H9 (cell line): ENCODE measurements at regions not wholly inside any gene's neighbourhood (a gene's known extent, or its start where the extent isn't known, plus 50 kb on each side); places are given as distances from the start of the nearest gene placed in this dataset.

Experiments used
- DNase-seq: peaks from one replicate; pipeline ENCODE4 v3.0.0-alpha.2; 2017
- H2AFZ ChIP-seq: one replicate; pipeline ENCODE4 v1.6.1; 2013; ENCODE audit warnings: mild to moderate bottlenecking, low read length, control low read depth, moderate library complexity
- H2AK5ac ChIP-seq: 2 replicates; pipeline ENCODE4 v1.6.1; 2013; ENCODE audit warnings: low read length, control low read depth, mixed read lengths; ENCODE audit not compliant: insufficient read length
- H2BK120ac ChIP-seq: one replicate; pipeline ENCODE4 v1.6.1; 2013; ENCODE audit warnings: low read depth, mild to moderate bottlenecking, low read length, control low read depth, inconsistent platforms; ENCODE audit not compliant: poor library complexity, severe bottlenecking
- H2BK12ac ChIP-seq: 2 replicates; pipeline ENCODE4 v1.6.1; 2013; ENCODE audit warnings: low read length, control low read depth, mixed read lengths, low read depth; ENCODE audit not compliant: insufficient read length
- H2BK15ac ChIP-seq: 2 replicates; pipeline ENCODE4 v1.6.1; 2013; ENCODE audit warnings: low read depth, low read length, control low read depth
- H2BK20ac ChIP-seq: one replicate; pipeline ENCODE4 v1.6.1; 2013; ENCODE audit warnings: low read depth, mild to moderate bottlenecking, low read length, control low read depth, inconsistent platforms; ENCODE audit not compliant: poor library complexity, severe bottlenecking
- H2BK5ac ChIP-seq: 2 replicates; pipeline ENCODE4 v1.6.1; 2013; ENCODE audit warnings: low read length, control low read depth, mixed read lengths; ENCODE audit not compliant: insufficient read length
- H3K14ac ChIP-seq: 2 replicates; pipeline ENCODE4 v1.6.1; 2013; ENCODE audit warnings: low read length, control low read depth; ENCODE audit not compliant: insufficient read depth
- H3K18ac ChIP-seq: 2 replicates; pipeline ENCODE4 v1.6.1; 2013; ENCODE audit warnings: low read depth, mild to moderate bottlenecking, mixed read lengths, low read length, control low read depth; ENCODE audit not compliant: insufficient read length
- H3K23ac ChIP-seq: 2 replicates; pipeline ENCODE4 v1.6.1; 2013; ENCODE audit warnings: low read length, control low read depth, mixed read lengths, low read depth; ENCODE audit not compliant: insufficient read length
- H3K23me2 ChIP-seq: 2 replicates; pipeline ENCODE4 v1.6.1; 2013; ENCODE audit warnings: low read depth, mild to moderate bottlenecking, mixed read lengths, low read length, control low read depth; ENCODE audit not compliant: insufficient read length, poor library complexity, severe bottlenecking
- H3K27ac ChIP-seq: 2 replicates; pipeline ENCODE4 v1.5.1; 2013; ENCODE audit warnings: low read length, control low read depth, mixed read lengths, low read depth; ENCODE audit not compliant: insufficient read length
- H3K27me3 ChIP-seq: 2 replicates; pipeline ENCODE4 v1.6.1; 2013; ENCODE audit warnings: low read length, control low read depth, inconsistent platforms; ENCODE audit not compliant: insufficient read depth
- H3K4ac ChIP-seq: 2 replicates; pipeline ENCODE4 v1.6.1; 2013; ENCODE audit warnings: low read depth, mild to moderate bottlenecking, control low read depth, inconsistent platforms, low read length, moderate library complexity
- H3K4me1 ChIP-seq: 2 replicates; pipeline ENCODE4 v1.6.1; 2013; ENCODE audit warnings: low read length, control low read depth, inconsistent platforms; ENCODE audit not compliant: insufficient read depth
- H3K4me2 ChIP-seq: 2 replicates; pipeline ENCODE4 v1.6.1; 2013; ENCODE audit warnings: low read length, control low read depth, mixed read lengths; ENCODE audit not compliant: insufficient read length, insufficient read depth
- H3K56ac ChIP-seq: 2 replicates; pipeline ENCODE4 v1.6.1; 2013; ENCODE audit warnings: low read depth, mild to moderate bottlenecking, mixed read lengths, low read length, control low read depth; ENCODE audit not compliant: insufficient read length
- H3K79me1 ChIP-seq: 2 replicates; pipeline ENCODE4 v1.6.1; 2013; ENCODE audit warnings: low read depth, mild to moderate bottlenecking, moderate library complexity, low read length, control low read depth, inconsistent platforms; ENCODE audit not compliant: insufficient read depth, poor library complexity, severe bottlenecking
- H3K79me2 ChIP-seq: 2 replicates; pipeline ENCODE4 v1.6.1; 2013; ENCODE audit warnings: low read length, control low read depth, inconsistent platforms; ENCODE audit not compliant: insufficient read depth
- H3K9ac ChIP-seq: 2 replicates; pipeline ENCODE4 v1.6.1; 2013; ENCODE audit warnings: low read length, control low read depth, mixed read lengths; ENCODE audit not compliant: insufficient read length; ENCODE audit errors: extremely low read depth
- H3K9me3 ChIP-seq: one replicate; pipeline ENCODE4 v1.6.1; 2013; ENCODE audit warnings: low read depth, low read length, inconsistent platforms; ENCODE audit not compliant: control insufficient read depth
- H3T11ph ChIP-seq: one replicate; pipeline ENCODE4 v1.6.1; 2013; ENCODE audit warnings: mild to moderate bottlenecking, low read length, control low read depth, inconsistent platforms
- H4K20me1 ChIP-seq: one replicate; pipeline ENCODE4 v1.6.1; 2013; ENCODE audit not compliant: control insufficient read depth, insufficient read length, insufficient read depth
- H4K5ac ChIP-seq: 2 replicates; pipeline ENCODE4 v1.6.1; 2013; ENCODE audit warnings: low read depth, mild to moderate bottlenecking, mixed read lengths, low read length, control low read depth; ENCODE audit not compliant: insufficient read length
- H4K8ac ChIP-seq: replicated peaks from 2 replicates; pipeline ENCODE4 v1.6.1; 2013; ENCODE audit warnings: low read length, control low read depth, mixed read lengths, low read depth; ENCODE audit not compliant: insufficient read length
- H4K91ac ChIP-seq: 2 replicates; pipeline ENCODE4 v1.6.1; 2013; ENCODE audit warnings: low read depth, mild to moderate bottlenecking, moderate library complexity, mixed read lengths, low read length, control low read depth; ENCODE audit not compliant: insufficient read length
- H3K27ac Mint-ChIP-seq, 3 experiments: 2 replicates in 2 of 3; 3 replicates in 1 of 3; pipeline ENCODE4 v1.8.0; 2020 to 2021; ENCODE audit warnings: mixed read lengths in 3 of 3, mild to moderate bottlenecking in 1 of 3, moderate library complexity in 1 of 3
- H3K27me3 Mint-ChIP-seq: 2 replicates; pipeline ENCODE4 v1.8.0; 2021; ENCODE audit warnings: low read depth, mild to moderate bottlenecking, moderate library complexity, mixed read lengths
- H3K36me3 Mint-ChIP-seq, 3 experiments: 2 replicates in 2 of 3; 3 replicates in 1 of 3; pipeline ENCODE4 v1.8.0; 2020 to 2021; ENCODE audit warnings: low read depth in 3 of 3, mixed read lengths in 3 of 3; ENCODE audit not compliant: insufficient read depth in 1 of 3
- H3K4me1 Mint-ChIP-seq, 2 experiments: 2 replicates each; pipeline ENCODE4 v1.8.0; 2020; ENCODE audit warnings: mixed read lengths in 2 of 2
- H3K4me3 Mint-ChIP-seq, 2 experiments: 2 replicates in 1 of 2; 3 replicates in 1 of 2; pipeline ENCODE4 v1.8.0; 2020 to 2021; ENCODE audit warnings: mild to moderate bottlenecking in 2 of 2, mixed read lengths in 2 of 2, moderate library complexity in 1 of 2
- H3K9me3 Mint-ChIP-seq, 2 experiments: 2 replicates in 1 of 2; 3 replicates in 1 of 2; pipeline ENCODE4 v1.8.0; 2020; ENCODE audit warnings: mild to moderate bottlenecking in 2 of 2, mixed read lengths in 2 of 2, moderate library complexity in 1 of 2
- WGBS: extraction: QIAGEN DNeasy Blood & Tissue Kit; methylation state at CpG from one replicate; pipeline ENCODE4 v1.1.7; 2013; ENCODE audit warnings: missing lambda C conversion rate, low lambda C conversion rate, mixed read lengths; ENCODE audit not compliant: insufficient read length; ENCODE audit errors: extremely low coverage; 5-methylcytosine and 5-hydroxymethylcytosine counted together
- TF ChIP-seq, protein P1 (sequence below): fragments of 200-600 bp; sonication (generic); conservative IDR thresholded peaks from 3 replicates; pipeline ENCODE4 v1.8.0; 2021; ENCODE audit warnings: antibody characterized with exemption, mild to moderate bottlenecking

DNA sequence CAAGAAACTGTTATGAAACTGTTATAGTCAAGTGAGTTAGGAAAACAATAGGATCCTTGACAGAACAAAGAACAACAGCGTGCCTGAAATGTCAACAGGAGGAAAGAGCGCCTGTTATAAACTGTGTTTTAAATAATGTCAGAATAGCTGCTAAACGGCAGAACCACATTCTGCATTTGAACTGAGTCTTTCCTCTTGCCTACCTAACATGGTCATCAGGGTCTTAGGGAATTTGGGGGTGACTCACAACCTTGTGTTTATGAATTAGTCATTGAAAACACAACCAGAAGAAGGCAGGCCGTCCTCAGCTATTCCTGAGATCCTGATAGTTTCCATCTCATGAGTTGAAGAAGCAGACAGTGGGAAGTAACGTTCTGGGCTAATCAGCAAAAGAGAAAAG is 222.0 kb upstream of the FN1 start:
- Histone ChIP-seq H3K4ac (no peak overlapping the region), H3K56ac (no peak overlapping the region), H2AFZ (no peak overlapping the region), H3K4me1 (no peaks in the 10 kb centered on the region; the same call in 1 of the 2 replicates), H2BK15ac (no peak overlapping the region), H3T11ph (no peak overlapping the region), H3K14ac (no peak overlapping the region), H2BK5ac (no peak overlapping the region), H2AK5ac (no peak overlapping the region), H3K9me3 (no peaks in the 10 kb centered on the region), H2BK120ac (no peak overlapping the region), H4K5ac (no peak overlapping the region), H2BK12ac (no peak overlapping the region), H4K91ac (no peak overlapping the region), H3K9ac (no peak overlapping the region), H3K18ac (no peak overlapping the region), H3K27ac (no peak overlapping the region), H2BK20ac (no peak overlapping the region), H3K79me2 (no peaks in the 10 kb centered on the region), H4K8ac (no peak overlapping the region), H3K23me2 (no peaks in the 10 kb centered on the region), H3K4me2 (no peak overlapping the region), H4K20me1 (no peaks in the 10 kb centered on the region), H3K23ac (no peak overlapping the region), H3K79me1 (no peaks in the 10 kb centered on the region), H3K27me3 (no peaks in the 10 kb centered on the region)
- Mint-ChIP-seq H3K4me1 (peaks cover 0 to 3% of the 10 kb centered on the region in 2 experiments; a peak in 2 of 4 replicates), H3K9me3 (no peaks in the 10 kb centered on the region), H3K4me3 (no peak overlapping the region), H3K36me3 (no peaks in the 10 kb centered on the region), H3K27ac (no peak overlapping the region), H3K27me3 (no peaks in the 10 kb centered on the region)
- TF ChIP-seq, protein P1, sequence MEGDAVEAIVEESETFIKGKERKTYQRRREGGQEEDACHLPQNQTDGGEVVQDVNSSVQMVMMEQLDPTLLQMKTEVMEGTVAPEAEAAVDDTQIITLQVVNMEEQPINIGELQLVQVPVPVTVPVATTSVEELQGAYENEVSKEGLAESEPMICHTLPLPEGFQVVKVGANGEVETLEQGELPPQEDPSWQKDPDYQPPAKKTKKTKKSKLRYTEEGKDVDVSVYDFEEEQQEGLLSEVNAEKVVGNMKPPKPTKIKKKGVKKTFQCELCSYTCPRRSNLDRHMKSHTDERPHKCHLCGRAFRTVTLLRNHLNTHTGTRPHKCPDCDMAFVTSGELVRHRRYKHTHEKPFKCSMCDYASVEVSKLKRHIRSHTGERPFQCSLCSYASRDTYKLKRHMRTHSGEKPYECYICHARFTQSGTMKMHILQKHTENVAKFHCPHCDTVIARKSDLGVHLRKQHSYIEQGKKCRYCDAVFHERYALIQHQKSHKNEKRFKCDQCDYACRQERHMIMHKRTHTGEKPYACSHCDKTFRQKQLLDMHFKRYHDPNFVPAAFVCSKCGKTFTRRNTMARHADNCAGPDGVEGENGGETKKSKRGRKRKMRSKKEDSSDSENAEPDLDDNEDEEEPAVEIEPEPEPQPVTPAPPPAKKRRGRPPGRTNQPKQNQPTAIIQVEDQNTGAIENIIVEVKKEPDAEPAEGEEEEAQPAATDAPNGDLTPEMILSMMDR: no peak
- DNase-seq: no peak
- WGBS: no CpG with 5 or more reads among the region's 5 CpGs
